ENCODE measurements at regions not wholly inside any gene's neighbourhood (a gene's known extent, or its start where the extent isn't known, plus 50 kb on each side); places are given as distances from the start of the nearest gene placed in this dataset.

- 83% methylated on average over 2 of the region's 3 CpGs for WGBS (ENCODE audit: insufficient coverage)
- Histone ChIP-seq H3K4me2 (replicated peaks; ENCODE audit: extremely low read depth, low read length, poor library complexity, severe bottlenecking) (no peak overlapping the region), H3K27ac (ENCODE audit: low read depth in 1 of 2, low read length in 2 of 2) (no peak overlapping the region), H3K36me3 (replicated peaks in 1 of 2; ENCODE audit: control insufficient read depth in 1 of 2, insufficient read depth in 2 of 2, low read length in 2 of 2) (no peaks in the 10 kb centered on the region), H3K9me3 (replicated peaks in 1 of 2; ENCODE audit: control insufficient read depth in 1 of 2, insufficient read depth in 1 of 2, low read length in 2 of 2) (no peaks in the 10 kb centered on the region), H3K9ac (ENCODE audit: insufficient read depth, low read length, poor library complexity, severe bottlenecking) (no peak overlapping the region), H3K27me3 (ENCODE audit: control insufficient read depth in 2 of 2, insufficient read depth in 2 of 2, low read length in 2 of 2) (no peaks in the 10 kb centered on the region), H3K79me2 (ENCODE audit: insufficient read depth, low read length) (no peaks in the 10 kb centered on the region), H3K4me3 (replicated peaks in 1 of 3; ENCODE audit: low read depth in 2 of 3, low read length in 3 of 3) (no peak overlapping the region), H3K4me1 (ENCODE audit: control insufficient read depth in 1 of 2, insufficient read depth in 2 of 2, low read length in 2 of 2) (no peaks in the 10 kb centered on the region), H4K20me1 (ENCODE audit: insufficient read depth, low read length) (no peaks in the 10 kb centered on the region), H2AFZ (ENCODE audit: insufficient read depth, low read depth, low read length, poor library complexity, severe bottlenecking) (no peak overlapping the region)
- DNase-seq = no peak
- H3K36me3 Mint-ChIP-seq = no peaks in the 10 kb centered on the region
- H3K4me3 Mint-ChIP-seq = no peak overlapping the region
- no peaks in the 10 kb centered on the region for H3K27me3 Mint-ChIP-seq (ENCODE audit: low read depth in 3 of 3)
- intact Hi-C loops (cut with micrococcal nuclease) = no loop called here
- H3K4me1 Mint-ChIP-seq = no peaks in the 10 kb centered on the region
- TF ChIP-seq, protein P1, sequence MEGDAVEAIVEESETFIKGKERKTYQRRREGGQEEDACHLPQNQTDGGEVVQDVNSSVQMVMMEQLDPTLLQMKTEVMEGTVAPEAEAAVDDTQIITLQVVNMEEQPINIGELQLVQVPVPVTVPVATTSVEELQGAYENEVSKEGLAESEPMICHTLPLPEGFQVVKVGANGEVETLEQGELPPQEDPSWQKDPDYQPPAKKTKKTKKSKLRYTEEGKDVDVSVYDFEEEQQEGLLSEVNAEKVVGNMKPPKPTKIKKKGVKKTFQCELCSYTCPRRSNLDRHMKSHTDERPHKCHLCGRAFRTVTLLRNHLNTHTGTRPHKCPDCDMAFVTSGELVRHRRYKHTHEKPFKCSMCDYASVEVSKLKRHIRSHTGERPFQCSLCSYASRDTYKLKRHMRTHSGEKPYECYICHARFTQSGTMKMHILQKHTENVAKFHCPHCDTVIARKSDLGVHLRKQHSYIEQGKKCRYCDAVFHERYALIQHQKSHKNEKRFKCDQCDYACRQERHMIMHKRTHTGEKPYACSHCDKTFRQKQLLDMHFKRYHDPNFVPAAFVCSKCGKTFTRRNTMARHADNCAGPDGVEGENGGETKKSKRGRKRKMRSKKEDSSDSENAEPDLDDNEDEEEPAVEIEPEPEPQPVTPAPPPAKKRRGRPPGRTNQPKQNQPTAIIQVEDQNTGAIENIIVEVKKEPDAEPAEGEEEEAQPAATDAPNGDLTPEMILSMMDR (IDR thresholded peaks at IDR 0.05) = no peak
- H3K9me3 Mint-ChIP-seq = no peaks in the 10 kb centered on the region
- H3K27ac Mint-ChIP-seq = no peak overlapping the region
Measured at GRCh38 chr6:56808871-56809359, 146.0 kb upstream of the BEND6 start.

GRCh38 chr6:56807989-56808337 lies 146.9 kb upstream of the BEND6 start:
- no CpG with 5 or more reads among the region's 4 CpGs for WGBS (ENCODE audit: insufficient coverage)
- no peak overlapping the region for H3K9ac ChIP-seq (ENCODE audit: insufficient read depth, low read length, poor library complexity, severe bottlenecking)
- TF ChIP-seq, protein P1 (IDR thresholded peaks at IDR 0.05) = no peak

More at GRCh38 chr6:56807989-56808337, 146.9 kb upstream of the BEND6 start:
- H4K20me1 ChIP-seq (ENCODE audit: insufficient read depth, low read length) = no peaks in the 10 kb centered on the region
- no peaks in the 10 kb centered on the region for H3K36me3 Mint-ChIP-seq
- H3K4me3 ChIP-seq (replicated peaks in 1 of 3; ENCODE audit: low read depth in 2 of 3, low read length in 3 of 3) = no peak overlapping the region
- no peaks in the 10 kb centered on the region for H3K27me3 ChIP-seq (ENCODE audit: control insufficient read depth in 2 of 2, insufficient read depth in 2 of 2, low read length in 2 of 2)
- no peaks in the 10 kb centered on the region for H3K9me3 Mint-ChIP-seq
- H3K4me1 Mint-ChIP-seq = no peaks in the 10 kb centered on the region
- peak overlapping the region in 1 of 7 donors; percentile 18 for H3K27ac Mint-ChIP-seq
- H3K4me3 Mint-ChIP-seq = no peak overlapping the region
- no peak overlapping the region for H2AFZ ChIP-seq (ENCODE audit: insufficient read depth, low read depth, low read length, poor library complexity, severe bottlenecking)
- H3K9me3 ChIP-seq (replicated peaks in 1 of 2; ENCODE audit: control insufficient read depth in 1 of 2, insufficient read depth in 1 of 2, low read length in 2 of 2) = no peaks in the 10 kb centered on the region
- no peaks in the 10 kb centered on the region for H3K27me3 Mint-ChIP-seq (ENCODE audit: low read depth in 3 of 3)
- no peak for DNase-seq
- no peak overlapping the region for H3K4me2 ChIP-seq (replicated peaks; ENCODE audit: extremely low read depth, low read length, poor library complexity, severe bottlenecking)
- no peaks in the 10 kb centered on the region for H3K36me3 ChIP-seq (replicated peaks in 1 of 2; ENCODE audit: control insufficient read depth in 1 of 2, insufficient read depth in 2 of 2, low read length in 2 of 2)
- H3K79me2 ChIP-seq (ENCODE audit: insufficient read depth, low read length) = no peaks in the 10 kb centered on the region
- no peaks in the 10 kb centered on the region for H3K4me1 ChIP-seq (ENCODE audit: control insufficient read depth in 1 of 2, insufficient read depth in 2 of 2, low read length in 2 of 2)
- intact Hi-C loops (cut with micrococcal nuclease) = no loop called here
- no peak overlapping the region for H3K27ac ChIP-seq (ENCODE audit: low read depth in 1 of 2, low read length in 2 of 2)
